IMR-90 (cell line): ENCODE measurements at regions not wholly inside any gene's neighbourhood (a gene's known extent, or its start where the extent isn't known, plus 50 kb on each side); places are given as distances from the start of the nearest gene placed in this dataset.

Experiments used
- ATAC-seq: fragments of 200-7000 bp; cut with Tn5 transposase; 2 replicates; pipeline ENCODE4 v1.9.1; 2020; ENCODE audit warnings: low read depth, mild to moderate bottlenecking, moderate library complexity
- BruUV-seq: library from RNA; stranded (reverse); fragments of 400-500 nt; replicated peaks from 2 replicates; lab custom pipeline; 2021; lab: Mats Ljungman, UMichigan
- CTCF ChIA-PET: fragments of 300-600 bp; formaldehyde crosslinking; extraction: SDS; loops from one replicate; lab custom pipeline; 2021; ENCODE audit warnings: antibody characterized with exemption; lab: Yijun Ruan, JAX
- POLR2A ChIA-PET: fragments of 300-600 bp; sonication (Branson Sonifier 250); formaldehyde crosslinking; loops from one replicate; lab custom pipeline; 2022; ENCODE audit warnings: antibody characterized with exemption; ENCODE audit not compliant: unreplicated experiment; lab: Charles Lee
- DNase-seq: peaks from one replicate; pipeline ENCODE4 v3.0.0; 2013
- H2AFZ ChIP-seq: replicated peaks from 2 replicates; pipeline ENCODE3; 2013; ENCODE audit warnings: low read length, mild to moderate bottlenecking; ENCODE audit not compliant: poor library complexity
- H2AK5ac ChIP-seq: 2 replicates; pipeline ENCODE4 v1.6.1; 2013; ENCODE audit warnings: low read depth, low read length, inconsistent platforms
- H2AK9ac ChIP-seq: replicated peaks from 2 replicates; pipeline ENCODE3; 2013; ENCODE audit warnings: mild to moderate bottlenecking, low read depth, low read length, moderate library complexity; ENCODE audit not compliant: poor library complexity
- H2BK120ac ChIP-seq: 2 replicates; pipeline ENCODE4 v1.6.1; 2013; ENCODE audit warnings: low read depth, low read length, inconsistent platforms
- H2BK15ac ChIP-seq: 3 replicates; pipeline ENCODE4 v1.6.1; 2013; ENCODE audit warnings: low read depth, low read length, inconsistent platforms
- H2BK20ac ChIP-seq: 2 replicates; pipeline ENCODE4 v1.6.1; 2013; ENCODE audit warnings: low read depth, mild to moderate bottlenecking, inconsistent platforms, low read length, moderate library complexity
- H2BK5ac ChIP-seq: 2 replicates; pipeline ENCODE4 v1.6.1; 2013; ENCODE audit warnings: mild to moderate bottlenecking, low read depth, low read length, inconsistent platforms; ENCODE audit not compliant: poor library complexity, severe bottlenecking
- H3K14ac ChIP-seq: replicated peaks from 2 replicates; pipeline ENCODE4 v1.6.1; 2013; ENCODE audit warnings: low read depth, low read length, inconsistent platforms
- H3K18ac ChIP-seq: 2 replicates; pipeline ENCODE4 v1.6.1; 2013; ENCODE audit warnings: low read depth, low read length, control low read depth
- H3K23ac ChIP-seq: 2 replicates; pipeline ENCODE4 v1.6.1; 2013; ENCODE audit warnings: low read depth, low read length, inconsistent platforms
- H3K27ac ChIP-seq: 2 replicates; pipeline ENCODE4 v1.5.1; 2013; ENCODE audit warnings: mild to moderate bottlenecking, control low read depth, low read length; ENCODE audit not compliant: insufficient read depth
- H3K27me3 ChIP-seq: 2 replicates; pipeline ENCODE4 v1.6.1; 2013; ENCODE audit warnings: low read length; ENCODE audit not compliant: control insufficient read depth, insufficient read depth
- H3K36me3 ChIP-seq: 2 replicates; pipeline ENCODE4 v1.6.1; 2013; ENCODE audit warnings: low read length, mixed read lengths; ENCODE audit not compliant: control insufficient read depth, insufficient read depth
- H3K4ac ChIP-seq: 2 replicates; pipeline ENCODE4 v1.6.1; 2013; ENCODE audit warnings: low read depth, low read length, inconsistent platforms
- H3K4me1 ChIP-seq: 2 replicates; pipeline ENCODE4 v1.6.1; 2013; ENCODE audit warnings: low read length, mixed read lengths; ENCODE audit not compliant: control insufficient read depth, insufficient read depth
- H3K4me2 ChIP-seq: 2 replicates; pipeline ENCODE4 v1.6.1; 2013; ENCODE audit warnings: low read depth, mild to moderate bottlenecking, control low read depth, low read length, moderate library complexity
- H3K4me3 ChIP-seq: 2 replicates; pipeline ENCODE4 v1.5.1; 2013; ENCODE audit warnings: low read depth, mild to moderate bottlenecking, control low read depth, low read length, moderate library complexity; ENCODE audit not compliant: insufficient read depth
- H3K56ac ChIP-seq: 2 replicates; pipeline ENCODE4 v1.6.1; 2013; ENCODE audit warnings: low read length, inconsistent platforms; ENCODE audit not compliant: insufficient read depth; ENCODE audit errors: extremely low read depth
- H3K79me1 ChIP-seq, 2 experiments: 2 replicates each; pipeline ENCODE4 v1.6.1; 2013; ENCODE audit warnings: low read length in 2 of 2, inconsistent platforms in 1 of 2, low read depth in 1 of 2
- H3K9ac ChIP-seq: 2 replicates; pipeline ENCODE4 v1.6.1; 2013; ENCODE audit warnings: low read depth, low read length, control low read depth
- H3K9me1 ChIP-seq: 2 replicates; pipeline ENCODE4 v1.6.1; 2013; ENCODE audit warnings: low read length, inconsistent platforms; ENCODE audit not compliant: insufficient read depth
- H3K9me3 ChIP-seq: 2 replicates; pipeline ENCODE4 v1.6.1; 2013; ENCODE audit warnings: low read length; ENCODE audit not compliant: control insufficient read depth, insufficient read depth
- H4K20me1 ChIP-seq: 2 replicates; pipeline ENCODE4 v1.6.1; 2013; ENCODE audit warnings: low read length, inconsistent platforms; ENCODE audit not compliant: insufficient read depth
- H4K5ac ChIP-seq: 2 replicates; pipeline ENCODE4 v1.6.1; 2013; ENCODE audit warnings: mild to moderate bottlenecking, low read depth, low read length, control low read depth
- H4K8ac ChIP-seq, 2 experiments: 2 replicates each; pipeline ENCODE4 v1.6.1; 2013; ENCODE audit warnings: low read depth in 2 of 2, low read length in 2 of 2, control low read depth in 1 of 2, inconsistent platforms in 1 of 2
- H4K91ac ChIP-seq: 2 replicates; pipeline ENCODE4 v1.6.1; 2013; ENCODE audit warnings: low read depth, low read length, inconsistent platforms; ENCODE audit not compliant: insufficient read depth
- POLR2A ChIP-seq: IDR thresholded peaks from 2 replicates; pipeline ENCODE4 v1.6.1; 2012; ENCODE audit warnings: mild to moderate bottlenecking, low read depth, low read length
- WGBS, 2 experiments: methylation state at CpG; one replicate each; pipeline versions ENCODE4 v1.1.5 to v1.1.7; 2013; ENCODE audit warnings: missing lambda C conversion rate in 2 of 2; ENCODE audit not compliant: insufficient read length in 1 of 2; ENCODE audit errors: extremely low coverage in 2 of 2; 5-methylcytosine and 5-hydroxymethylcytosine counted together
- dilution Hi-C: fragments of 300-500 bp; cut with HindIII; formaldehyde crosslinking; loops from one replicate; pipeline ENCODE4 v1.14.3; 2018; ENCODE audit warnings: low sequenced_read_pairs; ENCODE audit not compliant: unreplicated experiment
- in situ Hi-C: fragments of 300-500 bp; cut with MboI; formaldehyde crosslinking; loops from 3 replicates; pipeline ENCODE4 v1.14.3; 2019; ENCODE audit warnings: low sequenced_read_pairs, inconsistent platforms, mixed read lengths
- intact Hi-C: fragments of 100-400 bp; cut with micrococcal nuclease; formaldehyde crosslinking; loops from 2 replicates; pipeline ENCODE4 v1.10.0; 2022
- TF ChIP-seq, protein P1 (sequence below): fragments of 150-350 bp; IDR thresholded peaks from 2 replicates; pipeline ENCODE4 v1.6.1; 2016; ENCODE audit warnings: low read depth, mild to moderate bottlenecking, low read length, moderate library complexity, borderline replicate concordance

DNA sequence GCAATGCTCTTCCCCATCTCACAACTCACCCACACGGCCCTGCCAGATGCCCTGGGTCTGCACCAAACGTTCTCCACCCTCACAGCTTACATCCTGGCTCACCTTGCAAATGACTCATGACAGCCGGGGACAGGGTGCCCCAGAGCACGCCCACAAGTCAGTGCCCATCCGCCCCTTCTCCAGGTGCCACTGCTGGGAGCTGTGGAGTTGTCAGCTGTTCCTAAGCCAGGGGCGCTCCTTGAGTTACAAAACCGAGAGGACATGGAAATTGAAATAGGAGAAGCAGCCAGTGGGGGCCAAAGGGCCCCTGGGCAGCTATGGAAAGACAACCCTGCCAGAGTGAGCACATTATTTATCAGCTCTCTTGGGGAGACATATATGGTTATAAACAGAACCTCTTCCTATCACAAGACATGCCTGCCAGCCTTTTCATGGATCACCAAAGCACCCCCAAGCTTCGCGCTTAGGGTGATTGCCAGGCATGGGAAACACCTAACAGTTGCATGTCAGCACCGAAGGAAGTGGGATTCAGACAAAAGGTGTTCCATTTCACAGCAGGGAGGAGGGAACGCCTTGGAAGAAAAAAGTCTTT lies 236.8 kb downstream of the LY86 start:
- H2BK15ac ChIP-seq, result no peak overlapping the region
- ChIA-PET POLR2A (no interaction called here), CTCF (no interaction called here)
- H2BK120ac ChIP-seq, result no peak overlapping the region
- no peaks in the 10 kb centered on the region for H3K9me3 ChIP-seq
- no peak overlapping the region for H3K4me2 ChIP-seq
- H2BK20ac ChIP-seq, result no peak overlapping the region
- in situ Hi-C loops, result no loop called here
- H4K20me1 ChIP-seq, result no peaks in the 10 kb centered on the region
- TF ChIP-seq POLR2A, result no peak
- TF ChIP-seq, protein P1, sequence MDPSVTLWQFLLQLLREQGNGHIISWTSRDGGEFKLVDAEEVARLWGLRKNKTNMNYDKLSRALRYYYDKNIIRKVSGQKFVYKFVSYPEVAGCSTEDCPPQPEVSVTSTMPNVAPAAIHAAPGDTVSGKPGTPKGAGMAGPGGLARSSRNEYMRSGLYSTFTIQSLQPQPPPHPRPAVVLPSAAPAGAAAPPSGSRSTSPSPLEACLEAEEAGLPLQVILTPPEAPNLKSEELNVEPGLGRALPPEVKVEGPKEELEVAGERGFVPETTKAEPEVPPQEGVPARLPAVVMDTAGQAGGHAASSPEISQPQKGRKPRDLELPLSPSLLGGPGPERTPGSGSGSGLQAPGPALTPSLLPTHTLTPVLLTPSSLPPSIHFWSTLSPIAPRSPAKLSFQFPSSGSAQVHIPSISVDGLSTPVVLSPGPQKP, result no peak
- no TSS peak for BruUV-seq
- H3K18ac ChIP-seq, result no peak overlapping the region
- H2AK9ac ChIP-seq, result no peak overlapping the region
- intact Hi-C loops, result no loop called here
- no peaks in the 10 kb centered on the region for H3K36me3 ChIP-seq
- H3K27me3 ChIP-seq, result peaks cover 6% of the 10 kb centered on the region; the same call in 1 of the 2 replicates
- H3K23ac ChIP-seq, result no peak overlapping the region
- H3K4ac ChIP-seq, result no peak overlapping the region
- dilution Hi-C loops, result no loop called here
- ATAC-seq (no peak), DNase-seq (no peak)
- no peak overlapping the region for H4K8ac ChIP-seq
- no CpG with 5 or more reads among the region's 11 CpGs for WGBS, 2 experiments
- H3K4me3 ChIP-seq, result no peak overlapping the region
- no peak overlapping the region for H2AFZ ChIP-seq
- no peak overlapping the region for H2BK5ac ChIP-seq
- no peak overlapping the region for H2AK5ac ChIP-seq
- H4K91ac ChIP-seq, result no peak overlapping the region
- H4K5ac ChIP-seq, result no peak overlapping the region
- no peaks in the 10 kb centered on the region for H3K4me1 ChIP-seq
- no peak overlapping the region for H3K56ac ChIP-seq
- H3K79me1 ChIP-seq, result no peaks in the 10 kb centered on the region
- H3K14ac ChIP-seq, result no peak overlapping the region
- no peak overlapping the region for H3K9ac ChIP-seq
- no peak overlapping the region for H3K27ac ChIP-seq
- no peaks in the 10 kb centered on the region for H3K9me1 ChIP-seq
